ENCODE measurements at regions not wholly inside any gene's neighbourhood (a gene's known extent, or its start where the extent isn't known, plus 50 kb on each side); places are given as distances from the start of the nearest gene placed in this dataset.

GRCh38 chr13:44308352-44308751 is 65.3 kb upstream of the SERP2 start:
- H3K9me2 ChIP-seq (replicated peaks; ENCODE audit: low read depth, low read length) = no peaks in the 10 kb centered on the region
- H3K4me3 ChIP-seq (ENCODE audit: low read length, poor library complexity, severe bottlenecking) = no peak overlapping the region
- H3K9me3 ChIP-seq (ENCODE audit: insufficient read depth, low read depth, low read length) = no peaks in the 10 kb centered on the region
- H3K4me2 ChIP-seq (ENCODE audit: low read depth, low read length, poor library complexity, severe bottlenecking) = no peak overlapping the region
- no peak for TF ChIP-seq CTCF (conservative IDR thresholded peaks at IDR 0.05; ENCODE audit: low read length)
- no peak for TF ChIP-seq EZH2phosphoT487 (IDR thresholded peaks at IDR 0.05; ENCODE audit: borderline replicate concordance)
- no peak overlapping the region for H3K9ac ChIP-seq (ENCODE audit: low read depth, low read length, poor library complexity, severe bottlenecking)
- H2AFZ ChIP-seq (ENCODE audit: low read length) = no peak overlapping the region
- no peaks in the 10 kb centered on the region for H3F3A ChIP-seq (ENCODE audit: low read depth)
- no peaks in the 10 kb centered on the region for H3K79me2 ChIP-seq (ENCODE audit: insufficient read depth, low read length)
- H3K36me3 ChIP-seq (ENCODE audit: insufficient read depth, low read length) = no peaks in the 10 kb centered on the region
- H3K27me3 ChIP-seq (ENCODE audit: insufficient read depth, low read length, poor library complexity, severe bottlenecking) = no peaks in the 10 kb centered on the region
- H4K20me1 ChIP-seq (ENCODE audit: insufficient read depth, low read length, poor library complexity, severe bottlenecking) = no peaks in the 10 kb centered on the region
- H3K4me1 ChIP-seq (ENCODE audit: insufficient read depth, low read length, poor library complexity, severe bottlenecking) = peaks cover 4% of the 10 kb centered on the region

- peaks cover 12% of the 10 kb centered on the region for H3K4me1 ChIP-seq (ENCODE audit: insufficient read depth, low read length, poor library complexity, severe bottlenecking)
- no peak overlapping the region for H3K4me3 ChIP-seq (ENCODE audit: low read length, poor library complexity, severe bottlenecking)
- no peak overlapping the region for H3K9ac ChIP-seq (ENCODE audit: low read depth, low read length, poor library complexity, severe bottlenecking)
- no peak overlapping the region for H2AFZ ChIP-seq (ENCODE audit: low read length)
- no peaks in the 10 kb centered on the region for H3K9me2 ChIP-seq (replicated peaks; ENCODE audit: low read depth, low read length)
- no peaks in the 10 kb centered on the region for H4K20me1 ChIP-seq (ENCODE audit: insufficient read depth, low read length, poor library complexity, severe bottlenecking)
- TF ChIP-seq CTCF (conservative IDR thresholded peaks at IDR 0.05; ENCODE audit: low read length) (no peak), EZH2phosphoT487 (IDR thresholded peaks at IDR 0.05; ENCODE audit: borderline replicate concordance) (no peak)
- no peaks in the 10 kb centered on the region for H3F3A ChIP-seq (ENCODE audit: low read depth)
- no peak overlapping the region for H3K4me2 ChIP-seq (ENCODE audit: low read depth, low read length, poor library complexity, severe bottlenecking)
- H3K36me3 ChIP-seq (ENCODE audit: insufficient read depth, low read length) = no peaks in the 10 kb centered on the region
- no peaks in the 10 kb centered on the region for H3K9me3 ChIP-seq (ENCODE audit: insufficient read depth, low read depth, low read length)
- H3K79me2 ChIP-seq (ENCODE audit: insufficient read depth, low read length) = no peaks in the 10 kb centered on the region
- H3K27me3 ChIP-seq (ENCODE audit: insufficient read depth, low read length, poor library complexity, severe bottlenecking) = no peaks in the 10 kb centered on the region
These were observed 63.5 kb upstream of the SERP2 start for GRCh38 chr13:44309794-44310757.

GRCh38 chr13:44311011-44311780 is 62.4 kb upstream of the SERP2 start:
- no peaks in the 10 kb centered on the region for H3K36me3 ChIP-seq (ENCODE audit: insufficient read depth, low read length)
- H2AFZ ChIP-seq (ENCODE audit: low read length) = no peak overlapping the region
- H3K9me3 ChIP-seq (ENCODE audit: insufficient read depth, low read depth, low read length) = no peaks in the 10 kb centered on the region
- TF ChIP-seq CTCF (conservative IDR thresholded peaks at IDR 0.05; ENCODE audit: low read length) = no peak
- no peak for TF ChIP-seq EZH2phosphoT487 (IDR thresholded peaks at IDR 0.05; ENCODE audit: borderline replicate concordance)
- H3K9me2 ChIP-seq (replicated peaks; ENCODE audit: low read depth, low read length) = no peaks in the 10 kb centered on the region
- no peaks in the 10 kb centered on the region for H3K79me2 ChIP-seq (ENCODE audit: insufficient read depth, low read length)
- H3K9ac ChIP-seq (ENCODE audit: low read depth, low read length, poor library complexity, severe bottlenecking) = no peak overlapping the region
- H3K27me3 ChIP-seq (ENCODE audit: insufficient read depth, low read length, poor library complexity, severe bottlenecking) = no peaks in the 10 kb centered on the region
- H3F3A ChIP-seq (ENCODE audit: low read depth) = no peaks in the 10 kb centered on the region
- peaks cover 12% of the 10 kb centered on the region for H3K4me1 ChIP-seq (ENCODE audit: insufficient read depth, low read length, poor library complexity, severe bottlenecking)
- no peaks in the 10 kb centered on the region for H4K20me1 ChIP-seq (ENCODE audit: insufficient read depth, low read length, poor library complexity, severe bottlenecking)
- no peak overlapping the region for H3K4me3 ChIP-seq (ENCODE audit: low read length, poor library complexity, severe bottlenecking)
- no peak overlapping the region for H3K4me2 ChIP-seq (ENCODE audit: low read depth, low read length, poor library complexity, severe bottlenecking)
